PC-3 (cell line): ENCODE measurements at regions not wholly inside any gene's neighbourhood (a gene's known extent, or its start where the extent isn't known, plus 50 kb on each side); places are given as distances from the start of the nearest gene placed in this dataset.
"Not testable (repeated sequence)": the region's sequence is repeated elsewhere in the genome, so short reads cannot be mapped to it uniquely, and the experiment has no call there.

ENCODE experiments used
- ATAC-seq: fragments of 200-7000 bp; cut with Tn5 transposase; 2 replicates; pipeline ENCODE4 v1.9.1; 2020; ENCODE audit warnings: mild to moderate bottlenecking, moderate library complexity
- BruUV-seq: library from RNA; stranded (reverse); fragments of 400-500 nt; replicated peaks from 2 replicates; lab custom pipeline; 2021; lab: Mats Ljungman, UMichigan
- CTCF ChIA-PET: fragments of 300-600 bp; sonication (Branson Sonifier 250); formaldehyde crosslinking; loops from one replicate; lab custom pipeline; 2022; ENCODE audit warnings: antibody characterized with exemption; lab: Charles Lee
- POLR2A ChIA-PET: fragments of 300-600 bp; sonication (Branson Sonifier 250); formaldehyde crosslinking; loops from one replicate; lab custom pipeline; 2022; ENCODE audit warnings: antibody characterized with exemption; ENCODE audit not compliant: unreplicated experiment; lab: Charles Lee
- DNase-seq: peaks from one replicate; pipeline ENCODE4 v3.0.0-alpha.2; 2015
- H2AFZ ChIP-seq: fragments of 300-600 bp; sonication (generic); 2 replicates; pipeline ENCODE4 v1.6.0; 2016; ENCODE audit warnings: antibody characterized with exemption, low read length
- H3F3A ChIP-seq: fragments of 300-600 bp; sonication (generic); one replicate; pipeline ENCODE4 v1.6.0; 2017; ENCODE audit warnings: antibody characterized with exemption, low read length, control low read depth, mild to moderate bottlenecking; ENCODE audit not compliant: unreplicated experiment
- H3K27ac ChIP-seq: fragments of 300-600 bp; sonication (generic); 2 replicates; pipeline ENCODE4 v1.5.1; 2016; ENCODE audit warnings: mild to moderate bottlenecking, low read length
- H3K27me3 ChIP-seq: fragments of 300-600 bp; sonication (generic); 2 replicates; pipeline ENCODE4 v1.6.1; 2016; ENCODE audit warnings: low read length, mixed read lengths
- H3K36me3 ChIP-seq: fragments of 300-600 bp; sonication (generic); 2 replicates; pipeline ENCODE4 v1.6.1; 2016; ENCODE audit warnings: low read depth, mixed run types, low read length, mixed read lengths
- H3K4me1 ChIP-seq: fragments of 300-600 bp; sonication (generic); 2 replicates; pipeline ENCODE4 v1.5.1; 2016; ENCODE audit warnings: low read length; ENCODE audit not compliant: insufficient read depth
- H3K4me2 ChIP-seq: fragments of 300-600 bp; sonication (generic); 2 replicates; pipeline ENCODE4 v1.6.0; 2016; ENCODE audit warnings: low read length
- H3K4me3 ChIP-seq: fragments of 300-600 bp; sonication (generic); 2 replicates; pipeline ENCODE4 v1.5.1; 2016; ENCODE audit warnings: mild to moderate bottlenecking, low read length, mixed read lengths
- H3K79me2 ChIP-seq: fragments of 300-600 bp; sonication (generic); 2 replicates; pipeline ENCODE4 v1.6.1; 2017; ENCODE audit warnings: low read length, mixed read lengths
- H3K9ac ChIP-seq: fragments of 300-600 bp; sonication (generic); 2 replicates; pipeline ENCODE4 v1.6.0; 2016; ENCODE audit warnings: mild to moderate bottlenecking, low read length
- H3K9me2 ChIP-seq: fragments of 300-600 bp; sonication (generic); replicated peaks from 2 replicates; pipeline ENCODE4 v1.6.1; 2016; ENCODE audit warnings: mixed run types, low read length, mixed read lengths
- H3K9me3 ChIP-seq: fragments of 300-600 bp; sonication (generic); 2 replicates; pipeline ENCODE4 v1.6.1; 2016; ENCODE audit warnings: low read length, mixed read lengths
- H4K20me1 ChIP-seq: fragments of 300-600 bp; sonication (generic); 2 replicates; pipeline ENCODE4 v1.6.1; 2016; ENCODE audit warnings: low read length, mixed read lengths
- EZH2 ChIP-seq: fragments of 300-600 bp; sonication (generic); IDR thresholded peaks from one replicate; pipeline ENCODE4 v1.6.1; 2017; ENCODE audit warnings: antibody characterized with exemption, mild to moderate bottlenecking, low read length; ENCODE audit not compliant: unreplicated experiment
- EZH2phosphoT487 ChIP-seq: fragments of 300-600 bp; sonication (generic); IDR thresholded peaks from 2 replicates; pipeline ENCODE4 v1.6.1; 2018; ENCODE audit warnings: mild to moderate bottlenecking, antibody characterized with exemption, low read length, borderline replicate concordance
- intact Hi-C: fragments of 100-400 bp; cut with micrococcal nuclease; formaldehyde crosslinking; loops from 2 replicates; pipeline ENCODE4 v1.9.0; 2023
- TF ChIP-seq, protein P1 (sequence below): fragments of 300-600 bp; sonication (generic); conservative IDR thresholded peaks from 2 replicates; pipeline ENCODE4 v1.5.1; 2017; ENCODE audit warnings: antibody characterized with exemption, low read depth, mild to moderate bottlenecking, low read length

DNA sequence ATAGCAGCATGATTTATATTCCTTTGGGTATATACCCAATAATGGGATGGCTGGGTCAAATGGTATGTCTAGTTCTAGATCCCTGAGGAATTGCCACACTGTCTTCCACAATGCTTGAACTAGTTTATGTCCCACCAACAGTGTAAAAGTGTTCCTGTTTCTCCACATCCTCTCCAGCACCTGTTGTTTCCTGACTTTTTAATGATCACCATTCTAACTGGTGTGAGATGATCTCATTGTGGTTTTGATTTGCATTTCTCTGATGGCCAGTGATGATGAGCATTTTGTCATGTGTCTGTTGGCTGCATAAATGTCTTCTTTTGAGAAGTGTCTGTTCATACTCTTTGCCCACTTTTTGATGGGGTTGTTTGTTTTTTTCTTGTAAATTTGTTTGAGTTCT, 54.0 kb upstream of the GPR89A start:
- H3K79me2 ChIP-seq, H3K9ac ChIP-seq, POLR2A ChIA-PET, H3K9me2 ChIP-seq, H3K4me2 ChIP-seq, H3K9me3 ChIP-seq, CTCF ChIA-PET, H3K4me1 ChIP-seq, H3F3A ChIP-seq, BruUV-seq, H2AFZ ChIP-seq, H3K36me3 ChIP-seq, ATAC-seq, H3K27me3 ChIP-seq, H3K27ac ChIP-seq, H3K4me3 ChIP-seq, DNase-seq, H4K20me1 ChIP-seq, intact Hi-C loops: not testable (repeated sequence)

DNA sequence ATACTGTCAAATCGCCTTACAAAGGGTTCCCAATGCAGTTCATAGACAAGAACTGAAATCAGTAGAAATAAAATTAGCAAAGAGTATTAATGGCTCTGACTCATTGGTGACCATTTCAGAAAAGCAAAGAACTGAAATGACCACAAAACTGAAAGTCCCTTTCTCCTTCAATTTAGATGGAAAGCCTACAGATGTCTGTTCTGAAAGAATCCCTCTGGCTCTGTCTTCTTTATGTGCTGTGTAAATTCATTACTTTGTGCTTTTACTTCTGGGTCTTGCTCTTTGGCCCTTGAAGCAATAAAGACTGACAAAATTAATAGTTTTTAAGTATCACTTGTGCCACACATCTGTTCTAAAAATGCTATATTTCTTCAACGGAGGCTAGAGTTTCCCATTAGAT, 62.7 kb upstream of the GPR89A start:
- Histone ChIP-seq H3K36me3 (no peaks in the 10 kb centered on the region), H3K9me3 (no peaks in the 10 kb centered on the region), H3K9me2 (no peaks in the 10 kb centered on the region), H3K4me3 (no peak overlapping the region), H2AFZ (no peak overlapping the region), H3F3A (no peaks in the 10 kb centered on the region), H3K79me2 (no peaks in the 10 kb centered on the region), H4K20me1 (no peaks in the 10 kb centered on the region), H3K27me3 (no peaks in the 10 kb centered on the region), H3K9ac (no peak overlapping the region), H3K4me2 (no peak overlapping the region), H3K4me1 (peaks cover 19% of the 10 kb centered on the region), H3K27ac (no peak overlapping the region)
- DNase-seq (no peak), ATAC-seq (no peak)
- CTCF ChIA-PET = no interaction called here
- no TSS peak for BruUV-seq
- POLR2A ChIA-PET = no interaction called here
- TF ChIP-seq, protein P1, sequence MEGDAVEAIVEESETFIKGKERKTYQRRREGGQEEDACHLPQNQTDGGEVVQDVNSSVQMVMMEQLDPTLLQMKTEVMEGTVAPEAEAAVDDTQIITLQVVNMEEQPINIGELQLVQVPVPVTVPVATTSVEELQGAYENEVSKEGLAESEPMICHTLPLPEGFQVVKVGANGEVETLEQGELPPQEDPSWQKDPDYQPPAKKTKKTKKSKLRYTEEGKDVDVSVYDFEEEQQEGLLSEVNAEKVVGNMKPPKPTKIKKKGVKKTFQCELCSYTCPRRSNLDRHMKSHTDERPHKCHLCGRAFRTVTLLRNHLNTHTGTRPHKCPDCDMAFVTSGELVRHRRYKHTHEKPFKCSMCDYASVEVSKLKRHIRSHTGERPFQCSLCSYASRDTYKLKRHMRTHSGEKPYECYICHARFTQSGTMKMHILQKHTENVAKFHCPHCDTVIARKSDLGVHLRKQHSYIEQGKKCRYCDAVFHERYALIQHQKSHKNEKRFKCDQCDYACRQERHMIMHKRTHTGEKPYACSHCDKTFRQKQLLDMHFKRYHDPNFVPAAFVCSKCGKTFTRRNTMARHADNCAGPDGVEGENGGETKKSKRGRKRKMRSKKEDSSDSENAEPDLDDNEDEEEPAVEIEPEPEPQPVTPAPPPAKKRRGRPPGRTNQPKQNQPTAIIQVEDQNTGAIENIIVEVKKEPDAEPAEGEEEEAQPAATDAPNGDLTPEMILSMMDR = no peak
- TF ChIP-seq EZH2phosphoT487 (no peak), EZH2 (no peak)
- intact Hi-C loops = no loop called here

DNA sequence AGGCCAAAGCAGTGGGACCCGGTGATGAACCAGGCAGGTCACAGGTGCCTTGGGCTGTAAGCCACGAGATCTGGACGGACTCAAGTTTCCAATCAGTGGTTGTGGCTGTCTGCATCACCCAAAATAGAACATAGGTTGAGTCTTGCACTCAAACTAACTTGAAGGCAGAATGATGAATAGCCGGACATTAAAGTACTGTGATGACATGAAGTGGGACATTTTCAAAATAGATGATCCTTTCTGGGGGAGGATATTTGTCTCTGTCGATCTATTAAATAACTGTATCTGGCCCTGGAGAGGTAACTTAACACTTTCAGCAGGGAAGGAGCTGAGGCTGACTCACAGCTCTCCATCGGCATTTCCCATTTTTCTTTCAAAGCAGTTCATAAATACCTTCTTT, 66.1 kb upstream of the GPR89A start:
- DNase-seq (peak; percentile 63), ATAC-seq (peak; percentile 64)
- H3K36me3 ChIP-seq, POLR2A ChIA-PET, H4K20me1 ChIP-seq, H3K9me2 ChIP-seq, H3K9me3 ChIP-seq, CTCF ChIA-PET, H3F3A ChIP-seq, H3K27me3 ChIP-seq, H3K79me2 ChIP-seq, intact Hi-C loops, H3K9ac ChIP-seq: not testable (repeated sequence)
- peak overlapping the region; percentile 43 for H3K4me2 ChIP-seq
- peak overlapping the region; percentile 9; the same call in 1 of the 2 replicates for H2AFZ ChIP-seq
- peak overlapping the region; percentile 24 for H3K27ac ChIP-seq
- TSS peak; percentile 37 for BruUV-seq
- peaks cover 21% of the 10 kb centered on the region for H3K4me1 ChIP-seq
- H3K4me3 ChIP-seq = 0 out of 2 replicates have a peak overlapping the region, but pooled peaks have one; percentile 19

DNA sequence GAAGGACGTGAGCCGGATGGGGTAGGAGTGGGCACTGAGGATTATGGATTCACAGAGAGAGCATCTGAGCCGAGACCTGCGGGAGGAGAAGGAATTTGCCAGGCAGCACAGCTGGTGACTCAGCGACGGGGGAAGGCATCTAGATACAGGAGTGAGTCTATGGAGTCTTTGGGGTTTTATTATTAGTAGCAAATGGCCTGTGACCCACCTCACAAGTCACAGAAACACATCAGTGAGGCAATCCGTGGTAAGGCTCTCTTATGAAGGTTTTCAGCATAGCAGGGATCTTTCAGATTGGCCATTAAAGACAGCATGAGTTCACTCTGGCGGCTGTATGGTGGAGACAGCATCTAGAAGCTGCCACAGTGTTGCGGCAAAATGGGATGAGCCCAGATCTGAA, 66.5 kb upstream of the GPR89A start:
- 0 out of 2 replicates have a peak overlapping the region, but pooled peaks have one; percentile 1 for H3K4me3 ChIP-seq
- DNase-seq = peak; percentile 63
- peak; percentile 86 for ATAC-seq

DNA sequence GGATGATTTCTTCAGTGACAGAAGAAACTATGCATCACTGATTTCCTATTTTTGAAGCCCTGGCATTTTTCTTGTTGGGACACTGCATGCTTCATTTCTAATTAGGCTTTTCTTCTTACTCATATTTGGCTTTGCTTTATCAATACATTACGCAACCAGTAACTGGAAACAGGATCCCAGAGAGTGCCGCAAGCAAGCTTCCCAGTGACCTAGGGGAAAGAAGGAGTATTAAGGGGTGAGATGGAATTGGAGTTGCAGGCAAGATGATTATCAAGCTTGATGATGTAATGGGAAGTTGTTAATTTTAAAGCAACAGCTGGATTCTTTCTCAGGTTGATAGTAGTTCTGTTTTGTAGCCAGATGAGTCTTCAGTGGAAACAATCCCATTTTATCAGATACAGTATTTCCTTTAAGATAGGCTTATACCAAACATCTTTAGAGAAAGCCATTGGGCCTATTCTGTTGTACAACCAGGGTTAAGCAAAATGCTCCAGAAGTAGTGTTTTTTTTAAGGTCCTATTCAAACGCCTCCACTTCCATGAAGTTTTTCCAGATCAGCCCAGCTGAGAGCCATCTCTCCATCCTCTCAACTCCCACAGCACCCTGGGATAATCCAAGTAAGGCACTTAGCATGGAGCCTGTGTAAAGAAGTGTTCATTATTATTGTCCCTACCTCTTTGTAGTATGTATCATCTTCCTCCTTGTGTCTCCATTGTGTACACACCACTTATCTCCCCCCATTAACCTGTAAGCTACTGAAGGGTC, 69.5 kb upstream of the GPR89A start:
- CTCF ChIA-PET, H3K9me2 ChIP-seq, H3K36me3 ChIP-seq, H3K27me3 ChIP-seq, H3K79me2 ChIP-seq, H3K27ac ChIP-seq, H2AFZ ChIP-seq, H3K4me2 ChIP-seq, H3K9me3 ChIP-seq, ATAC-seq, H3K4me3 ChIP-seq, H3K9ac ChIP-seq, H3F3A ChIP-seq, intact Hi-C loops, POLR2A ChIA-PET, H4K20me1 ChIP-seq, BruUV-seq: not testable (repeated sequence)
- H3K4me1 ChIP-seq = peaks cover 21% of the 10 kb centered on the region
- DNase-seq = peak; percentile 5

More for the DNA sequence above, 66.5 kb upstream of the GPR89A start:
- H3K9me2 ChIP-seq, H2AFZ ChIP-seq, POLR2A ChIA-PET, H3K9me3 ChIP-seq, intact Hi-C loops, CTCF ChIA-PET, H3K36me3 ChIP-seq, H4K20me1 ChIP-seq, H3K27me3 ChIP-seq, H3K79me2 ChIP-seq, BruUV-seq, H3F3A ChIP-seq, H3K9ac ChIP-seq: not testable (repeated sequence)
- Histone ChIP-seq H3K4me1 (peaks cover 21% of the 10 kb centered on the region), H3K4me2 (peak overlapping the region; percentile 43), H3K27ac (peak overlapping the region; percentile 24)

DNA sequence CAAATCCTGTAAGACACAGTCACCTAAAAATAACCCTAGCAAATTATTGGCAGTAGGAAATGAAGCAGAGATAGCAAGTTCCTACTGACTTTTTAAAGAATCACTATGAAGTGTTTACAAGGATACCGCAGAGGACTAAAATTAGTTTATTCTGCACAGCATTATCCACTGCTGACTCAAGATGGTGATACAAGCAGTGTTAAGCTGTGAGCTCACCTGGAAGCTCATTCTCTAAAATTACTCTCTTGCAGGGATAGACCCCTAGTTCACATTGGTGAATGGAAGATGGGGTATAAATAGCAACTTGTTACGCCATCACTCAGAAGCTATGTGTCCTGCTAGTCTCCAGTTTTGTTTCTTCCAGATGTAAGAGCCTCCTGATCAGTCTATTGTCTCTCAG, 70.8 kb upstream of the GPR89A start:
- H3K4me2 ChIP-seq, BruUV-seq, intact Hi-C loops, H4K20me1 ChIP-seq, H2AFZ ChIP-seq, H3K36me3 ChIP-seq, H3K27ac ChIP-seq, H3K27me3 ChIP-seq, DNase-seq, POLR2A ChIA-PET, ATAC-seq, CTCF ChIA-PET, H3K9me3 ChIP-seq, H3K4me3 ChIP-seq, H3K79me2 ChIP-seq, H3F3A ChIP-seq, H3K9ac ChIP-seq, H3K9me2 ChIP-seq: not testable (repeated sequence)
- H3K4me1 ChIP-seq = peaks cover 16% of the 10 kb centered on the region
